KBM-7 (cell line): ENCODE measurements at regions not wholly inside any gene's neighbourhood (a gene's known extent, or its start where the extent isn't known, plus 50 kb on each side); places are given as distances from the start of the nearest gene placed in this dataset.

ENCODE experiments used
- DNase-seq: peaks from one replicate; pipeline ENCODE4 v3.0.0-alpha.2; 2015
- in situ Hi-C: fragments of 300-500 bp; cut with MboI; formaldehyde crosslinking; loops from 2 replicates; pipeline ENCODE4 v1.14.3; 2020; ENCODE audit warnings: low sequenced_read_pairs, low pct_unique_long_range_greater_than_20kb, mixed read lengths

DNA sequence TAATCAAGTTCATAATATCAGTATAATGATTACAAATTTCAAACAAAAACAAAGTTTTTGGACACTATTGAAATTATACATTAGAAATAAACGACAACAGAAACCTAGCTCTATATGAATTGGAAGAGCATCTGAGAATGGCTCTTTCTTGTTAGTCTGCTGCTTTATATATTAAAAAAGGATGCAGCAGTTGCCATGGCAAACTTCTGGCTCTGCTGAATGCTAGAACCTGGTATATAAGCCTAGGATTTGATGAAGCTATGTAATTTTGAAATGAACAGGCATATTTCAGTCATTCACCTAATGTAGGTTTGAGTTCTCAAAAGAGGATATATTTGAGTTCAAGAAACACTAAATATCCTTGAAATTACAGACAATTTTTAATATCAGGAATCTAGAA lies 252.7 kb upstream of the KCNMB2 start:
- DNase-seq: no peak
- in situ Hi-C loops: no loop called here

GRCh38 chr3:178284181-178284580 lies 252.1 kb upstream of the KCNMB2 start:
- DNase-seq: no peak
- in situ Hi-C loops: no loop called here

GRCh38 chr3:178288074-178288473 lies 248.2 kb upstream of the KCNMB2 start:
- DNase-seq: no peak
- in situ Hi-C loops: no loop called here

GRCh38 chr3:178289544-178290160 lies 246.6 kb upstream of the KCNMB2 start:
- in situ Hi-C loops: no loop called here

GRCh38 chr3:178291574-178292370 lies 244.5 kb upstream of the KCNMB2 start:
- DNase-seq: no peak
- in situ Hi-C loops: no loop called here

More at GRCh38 chr3:178289544-178290160, 246.6 kb upstream of the KCNMB2 start:
- peak; percentile 62 for DNase-seq

DNA sequence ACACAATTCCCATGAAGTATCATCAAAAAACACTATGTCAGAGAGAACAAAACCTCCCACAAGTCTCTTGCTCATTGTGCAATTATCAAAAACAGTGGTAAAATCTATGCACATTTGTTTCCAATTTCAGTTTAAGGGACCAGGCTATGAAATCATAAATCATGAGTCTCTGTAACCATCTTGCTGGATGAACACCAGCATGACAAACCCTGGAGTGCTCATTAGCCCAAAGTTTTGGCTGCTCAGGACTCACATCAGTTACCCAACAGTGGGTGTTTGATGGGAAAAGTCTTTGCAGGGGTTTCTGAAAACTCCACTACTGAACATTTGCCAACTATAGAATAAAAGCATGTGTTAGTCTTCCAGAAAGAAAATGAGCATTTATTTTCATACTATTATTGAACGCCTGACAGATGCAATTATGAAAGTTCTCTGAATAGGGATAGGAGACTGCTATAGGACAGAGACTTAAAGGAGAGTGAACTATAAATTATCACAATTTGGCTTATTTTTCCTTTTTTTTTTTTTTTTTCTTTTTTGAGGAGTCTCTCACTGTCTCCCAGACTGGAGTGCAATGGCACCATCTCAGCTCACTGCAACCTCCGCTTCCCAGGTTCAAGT lies 240.8 kb upstream of the KCNMB2 start:
- in situ Hi-C loops: no loop called here
- no peak for DNase-seq

- in situ Hi-C loops: no loop called here
- DNase-seq: no peak
These were observed 239.0 kb upstream of the KCNMB2 start for GRCh38 chr3:178297199-178297598.

GRCh38 chr3:178297740-178298139 lies 238.5 kb upstream of the KCNMB2 start:
- DNase-seq: no peak
- in situ Hi-C loops: no loop called here

DNA sequence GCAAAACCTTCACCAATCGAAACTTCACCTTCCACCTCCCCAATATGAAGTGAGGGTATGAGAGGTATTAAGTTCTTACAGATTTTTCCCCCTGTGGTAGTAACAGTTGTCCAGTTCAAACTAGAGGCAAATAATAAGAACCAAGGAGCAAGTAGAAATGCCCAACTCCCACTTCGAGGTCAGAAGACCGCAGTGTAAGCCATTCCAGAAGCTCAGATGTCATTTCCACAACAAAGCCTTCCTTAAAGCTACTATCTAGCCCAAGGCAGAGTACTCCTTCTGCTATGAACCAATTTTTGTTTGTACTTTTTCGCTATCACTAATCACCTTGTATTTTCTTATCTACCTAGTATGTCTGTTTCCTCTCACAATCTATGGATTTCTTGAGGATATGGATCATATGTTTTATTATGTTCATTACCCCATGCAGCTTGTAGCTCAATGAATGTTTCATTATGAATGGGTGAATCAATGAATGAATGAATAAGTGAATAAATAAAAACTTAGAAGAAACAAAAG lies 235.7 kb upstream of the KCNMB2 start:
- in situ Hi-C loops: no loop called here
- no peak for DNase-seq

DNA sequence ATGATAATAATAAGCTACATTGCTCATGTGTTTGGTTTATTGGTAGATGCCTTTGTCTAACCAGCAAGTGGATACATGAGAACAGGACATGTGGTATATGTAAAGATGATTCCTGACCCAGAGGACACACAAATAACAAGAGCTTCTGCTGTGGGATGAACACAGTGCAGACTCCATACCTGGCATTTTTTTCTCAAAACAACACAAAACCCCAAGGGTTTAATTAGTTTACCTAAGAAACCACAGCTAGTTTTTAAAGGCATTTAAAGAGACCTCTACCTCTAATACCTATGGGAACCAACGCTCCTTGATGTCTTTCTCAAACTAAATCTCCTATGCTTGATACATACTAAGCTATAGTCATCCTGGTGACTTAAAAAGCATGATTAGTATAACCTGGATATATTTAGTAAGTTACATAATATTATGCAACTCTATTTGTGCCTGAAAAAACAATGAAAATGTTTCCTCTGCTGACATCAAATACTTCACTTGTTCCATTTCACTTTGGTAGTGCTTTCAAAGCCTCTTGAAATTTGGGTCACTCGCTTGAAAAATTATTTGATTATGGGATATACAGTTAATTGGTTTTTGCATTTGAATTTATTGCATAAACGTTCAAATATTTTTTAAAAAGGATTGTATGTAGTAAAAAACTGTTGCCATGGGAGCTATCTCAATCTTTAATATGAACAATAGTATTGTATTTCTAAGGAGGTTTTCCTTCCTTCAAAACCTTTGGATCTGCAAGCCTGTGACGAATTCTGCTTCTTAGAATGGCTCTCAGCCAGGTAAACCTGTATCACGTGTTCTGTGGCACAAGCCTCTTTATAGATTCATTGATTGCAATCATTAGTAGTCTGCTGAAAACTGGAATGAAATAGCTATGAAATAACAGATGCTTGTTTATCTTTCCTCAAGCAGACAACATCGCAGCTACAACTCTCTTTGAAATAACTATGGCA lies 233.0 kb upstream of the KCNMB2 start:
- in situ Hi-C loops: no loop called here
- no peak for DNase-seq

- no peak for DNase-seq
- in situ Hi-C loops: no loop called here
These were observed 231.3 kb upstream of the KCNMB2 start for GRCh38 chr3:178304758-178305467.

GRCh38 chr3:178306432-178307115 lies 229.7 kb upstream of the KCNMB2 start:
- in situ Hi-C loops: no loop called here
- no peak for DNase-seq

GRCh38 chr3:178308771-178309170 lies 227.5 kb upstream of the KCNMB2 start:
- in situ Hi-C loops: no loop called here
- no peak for DNase-seq

GRCh38 chr3:178310949-178311348 lies 225.3 kb upstream of the KCNMB2 start:
- no peak for DNase-seq

DNA sequence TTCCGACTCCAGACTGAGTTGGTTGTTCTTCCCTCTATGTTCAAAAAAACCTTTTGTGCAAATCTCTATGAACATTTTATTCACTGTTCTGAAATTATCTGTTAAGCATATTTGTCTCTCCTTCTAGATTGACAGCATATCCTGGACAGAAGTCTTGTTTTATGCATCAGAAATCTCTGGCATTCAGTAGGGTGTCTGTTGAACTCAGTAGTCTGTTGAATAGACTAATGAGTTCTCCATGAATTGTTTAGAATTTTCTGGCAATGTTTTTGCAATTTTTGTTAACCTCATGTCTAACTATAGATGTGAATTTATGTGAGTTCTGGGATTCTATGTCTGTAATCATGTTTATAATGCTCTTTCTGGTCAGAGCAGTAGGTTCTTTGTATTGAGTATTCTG lies 222.5 kb upstream of the KCNMB2 start:
- DNase-seq: no peak
- in situ Hi-C loops: no loop called here

More at GRCh38 chr3:178310949-178311348, 225.3 kb upstream of the KCNMB2 start:
- in situ Hi-C loops: no loop called here

DNA sequence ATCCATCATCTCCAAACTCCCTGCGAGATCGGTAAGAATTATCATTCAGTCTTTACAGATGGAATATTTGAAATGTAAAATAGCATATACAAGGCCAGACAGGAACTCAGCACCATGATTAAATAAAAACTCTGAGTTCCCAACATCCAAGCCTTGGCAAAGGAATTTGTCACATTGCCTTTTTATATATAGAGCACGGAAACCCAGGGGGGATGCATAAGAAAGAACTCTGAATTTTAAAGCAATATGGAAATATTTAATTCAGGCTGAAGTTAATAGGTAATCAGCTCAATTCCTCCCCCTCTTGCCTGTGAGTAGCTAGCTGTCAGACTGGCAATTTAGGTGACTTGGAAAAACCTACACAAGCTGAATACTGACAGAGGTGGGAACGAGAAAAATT lies 217.9 kb upstream of the KCNMB2 start:
- in situ Hi-C loops: no loop called here
- DNase-seq: no peak

DNA sequence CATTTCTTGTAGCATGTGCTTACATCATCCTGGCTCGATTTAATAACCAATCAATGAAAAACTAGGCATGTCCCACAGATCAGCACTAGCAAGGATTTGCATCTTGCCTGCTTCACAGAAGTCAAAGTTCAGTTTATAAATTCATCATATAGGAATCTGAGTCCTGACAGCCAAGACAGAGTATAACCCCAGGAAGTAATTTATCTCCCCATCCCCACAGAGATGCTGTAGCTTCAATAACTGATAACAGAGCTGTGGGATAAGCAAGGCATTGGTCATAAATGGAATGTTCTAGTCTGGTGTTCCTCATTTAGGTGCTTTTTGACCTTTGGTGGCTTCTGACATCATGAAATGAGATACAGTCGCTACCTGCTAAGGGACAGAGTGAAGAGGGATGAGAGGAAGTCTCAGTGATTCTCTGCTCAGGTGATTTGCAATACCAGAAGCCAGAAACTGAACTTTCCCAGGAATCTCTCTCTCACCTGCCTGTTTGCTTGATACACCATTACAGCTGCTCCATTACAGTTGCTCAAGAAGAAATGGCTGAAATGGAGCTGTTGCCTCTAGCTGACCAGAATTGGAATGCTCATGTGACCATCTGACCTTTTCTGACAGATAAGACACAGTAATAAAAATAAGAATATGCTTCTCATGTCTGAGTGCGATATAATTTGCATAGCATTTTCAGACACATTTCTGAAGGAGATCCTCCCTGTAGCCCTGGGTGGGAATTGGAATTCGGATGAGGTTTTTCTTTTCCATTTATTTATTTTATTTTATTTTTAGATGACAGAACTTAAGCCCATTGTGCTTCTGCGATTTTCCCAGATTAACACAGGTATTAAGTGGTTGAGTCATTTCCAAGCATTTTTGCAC lies 217.1 kb upstream of the KCNMB2 start:
- in situ Hi-C loops: no loop called here

More for the DNA sequence above, 217.1 kb upstream of the KCNMB2 start:
- DNase-seq: no peak
